ENCODE measurements at regions not wholly inside any gene's neighbourhood (a gene's known extent, or its start where the extent isn't known, plus 50 kb on each side); places are given as distances from the start of the nearest gene placed in this dataset.

GRCh38 chr17:69949496-69949895, 125.5 kb upstream of the KCNJ16 start:
- peak; percentile 24 for DNase-seq

- peak; percentile 61 for DNase-seq
Measured at GRCh38 chr17:69949973-69950695, 124.9 kb upstream of the KCNJ16 start.

- DNase-seq = peak; percentile 29
Measured at GRCh38 chr17:69950701-69951418, 124.2 kb upstream of the KCNJ16 start.

GRCh38 chr17:69954241-69954925, 120.6 kb upstream of the KCNJ16 start:
- DNase-seq = no peak

GRCh38 chr17:69958063-69958462, 117.0 kb upstream of the KCNJ16 start:
- DNase-seq = no peak

GRCh38 chr17:69959283-69959682, 115.7 kb upstream of the KCNJ16 start:
- no peak for DNase-seq

GRCh38 chr17:69960755-69961154, 114.3 kb upstream of the KCNJ16 start:
- DNase-seq = no peak

GRCh38 chr17:69961501-69962145, 113.4 kb upstream of the KCNJ16 start:
- peak; percentile 87 for DNase-seq

- peak; percentile 20 for DNase-seq
Measured at GRCh38 chr17:69962436-69962995, 112.5 kb upstream of the KCNJ16 start.

GRCh38 chr17:69967910-69968411, 107.1 kb upstream of the KCNJ16 start:
- no peak for DNase-seq

- DNase-seq = no peak
Measured at GRCh38 chr17:69969897-69970296, 105.1 kb upstream of the KCNJ16 start.

GRCh38 chr17:69972251-69972650, 102.8 kb upstream of the KCNJ16 start:
- DNase-seq = no peak

GRCh38 chr17:69975808-69976207, 99.2 kb upstream of the KCNJ16 start:
- DNase-seq = no peak

GRCh38 chr17:69978056-69978646, 96.9 kb upstream of the KCNJ16 start:
- DNase-seq = no peak

GRCh38 chr17:69981441-69981840, 93.6 kb upstream of the KCNJ16 start:
- peak; percentile 15 for DNase-seq

- no peak for DNase-seq
Measured at GRCh38 chr17:69995476-69995875, 79.5 kb upstream of the KCNJ16 start.

- DNase-seq = no peak
Measured at GRCh38 chr17:69997332-69997731, 77.7 kb upstream of the KCNJ16 start.

GRCh38 chr17:69999253-69999652, 75.8 kb upstream of the KCNJ16 start:
- no peak for DNase-seq

- no peak for DNase-seq
Measured at GRCh38 chr17:70006159-70006558, 68.9 kb upstream of the KCNJ16 start.

GRCh38 chr17:70011750-70012149, 63.3 kb upstream of the KCNJ16 start:
- no peak for DNase-seq

GRCh38 chr17:70013911-70014310, 61.1 kb upstream of the KCNJ16 start:
- no peak for DNase-seq
